Stimulated activated CD8-positive, alpha-beta memory T cell treated with anti-CD3 and anti-CD28 coated beads, Interleukin-12 subunit alpha, Interleukin-12 subunit beta, amount 100 ng/mL, for 4 hours (primary cell): ENCODE measurements at regions not wholly inside any gene's neighbourhood (a gene's known extent, or its start where the extent isn't known, plus 50 kb on each side); places are given as distances from the start of the nearest gene placed in this dataset.
"Not testable (repeated sequence)": the region's sequence is repeated elsewhere in the genome, so short reads cannot be mapped to it uniquely, and the experiment has no call there.

Source experiments
- DNase-seq: peaks from one replicate; pipeline ENCODE4 v3.0.0-alpha.2; 2020; ENCODE audit warnings: low read depth

DNA sequence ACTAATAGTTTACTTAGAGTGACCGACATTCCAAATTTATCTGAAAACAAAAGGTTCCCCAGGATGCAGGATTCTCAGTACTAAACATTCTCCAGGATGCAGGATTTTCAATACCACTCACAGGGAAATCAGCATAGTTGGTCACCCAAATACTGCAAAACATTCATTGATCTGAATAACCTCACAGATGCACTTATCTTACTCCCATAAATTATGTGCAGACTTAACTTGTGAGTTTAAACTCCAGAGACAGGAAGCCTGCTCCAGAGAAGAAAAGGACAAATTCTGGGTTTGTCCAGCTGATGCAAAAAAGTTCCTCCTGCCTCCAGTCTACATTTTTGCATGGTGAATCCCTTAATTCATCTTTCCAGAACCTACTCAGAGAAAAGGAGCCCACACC, 514.2 kb upstream of the TMEM132C start:
- no peak for DNase-seq

DNA sequence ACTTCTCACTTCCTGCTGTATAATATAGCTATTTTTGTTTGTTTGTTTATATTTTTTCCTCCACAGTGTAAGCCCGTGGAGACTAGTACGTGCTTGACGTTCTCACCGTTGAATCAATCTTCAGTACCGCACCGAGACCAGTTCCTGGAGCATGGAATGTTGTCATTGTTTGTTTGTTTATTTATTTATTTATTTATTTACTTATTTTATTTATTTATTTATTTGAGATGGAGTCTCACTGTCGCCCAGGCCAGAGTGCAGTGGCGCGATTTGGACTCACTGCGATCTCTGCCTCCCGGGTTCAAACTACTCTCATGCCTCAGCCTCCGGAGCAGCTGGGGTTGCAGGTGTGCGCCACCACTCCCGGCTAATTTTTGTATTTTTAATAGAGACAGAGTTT, 506.6 kb upstream of the TMEM132C start:
- no peak for DNase-seq

DNA sequence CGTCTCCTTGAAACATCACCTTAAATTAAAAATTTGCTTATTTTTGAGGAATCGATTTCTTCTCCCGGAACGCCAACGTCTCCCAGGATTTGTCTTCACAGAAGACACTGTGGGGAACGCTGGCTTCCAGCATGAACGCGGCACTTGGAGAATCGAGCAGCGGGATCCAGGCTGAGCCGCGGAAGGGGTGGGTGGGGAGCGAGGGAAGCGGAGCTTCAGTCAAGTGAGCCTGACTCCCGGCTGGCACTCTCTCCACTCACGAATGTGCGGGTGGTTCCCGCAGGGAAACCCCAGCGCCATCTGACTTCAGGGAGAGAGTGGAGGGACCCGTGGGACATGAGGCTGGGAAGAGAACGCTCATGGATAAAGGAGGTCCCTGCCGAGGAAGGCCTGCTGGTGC, 506.0 kb upstream of the TMEM132C start:
- DNase-seq: no peak

DNA sequence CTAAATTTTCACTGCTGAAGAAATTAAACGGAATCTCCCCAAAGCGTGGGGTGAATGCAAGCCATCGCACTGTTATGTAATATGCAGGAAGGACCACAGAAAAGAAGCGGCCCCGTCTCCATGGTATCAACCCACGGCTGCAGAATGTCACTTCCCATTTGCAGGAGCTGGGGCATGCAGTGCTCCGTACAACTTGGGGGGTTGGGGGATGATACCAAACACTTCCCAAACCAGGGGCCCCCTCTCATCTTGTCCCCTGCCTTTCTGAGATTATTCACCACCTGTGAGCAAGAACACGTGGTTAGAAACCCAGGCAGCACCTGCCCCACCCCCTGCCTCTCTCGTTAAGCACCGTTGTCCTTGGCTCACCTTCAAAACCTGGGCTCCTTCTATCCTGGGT, 505.1 kb upstream of the TMEM132C start:
- DNase-seq: no peak

DNA sequence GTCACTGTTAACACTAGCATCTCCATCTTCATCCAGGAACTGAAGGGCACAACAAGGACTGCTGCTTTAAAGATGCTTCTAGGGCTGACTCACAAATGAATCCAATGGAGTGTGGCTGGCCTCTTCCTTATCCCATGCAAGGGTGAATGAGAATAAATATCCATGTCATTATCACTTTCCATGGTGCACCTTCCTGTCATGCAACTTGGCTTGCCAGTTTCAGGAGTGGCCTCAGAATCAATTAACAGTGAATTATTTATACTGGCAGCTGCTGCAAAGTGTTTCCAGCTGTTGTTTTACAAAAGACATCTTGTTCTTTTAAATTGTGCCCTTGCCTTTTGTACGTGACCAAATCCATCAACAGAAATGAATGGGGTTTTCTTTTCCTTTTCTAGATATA, 499.3 kb upstream of the TMEM132C start:
- DNase-seq: no peak

DNA sequence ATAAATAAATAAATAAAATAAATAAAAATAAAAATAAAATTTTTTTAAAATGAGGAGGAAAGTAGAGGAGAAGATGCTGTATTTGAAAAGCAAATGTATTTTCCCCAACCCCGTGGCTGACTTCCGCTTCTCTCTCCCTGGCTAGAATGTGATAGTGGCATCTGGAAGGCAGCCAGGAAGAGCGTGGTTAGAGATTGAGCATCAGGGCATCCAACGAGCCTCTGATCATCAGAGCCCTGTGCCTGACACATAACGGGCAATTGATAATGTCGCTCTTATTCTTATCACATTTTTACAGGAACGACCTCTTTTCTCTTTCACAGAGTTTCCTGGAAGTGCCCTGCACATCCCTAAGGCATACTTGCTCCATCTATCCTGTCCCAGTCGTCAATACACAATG, 496.9 kb upstream of the TMEM132C start:
- DNase-seq: no peak

DNA sequence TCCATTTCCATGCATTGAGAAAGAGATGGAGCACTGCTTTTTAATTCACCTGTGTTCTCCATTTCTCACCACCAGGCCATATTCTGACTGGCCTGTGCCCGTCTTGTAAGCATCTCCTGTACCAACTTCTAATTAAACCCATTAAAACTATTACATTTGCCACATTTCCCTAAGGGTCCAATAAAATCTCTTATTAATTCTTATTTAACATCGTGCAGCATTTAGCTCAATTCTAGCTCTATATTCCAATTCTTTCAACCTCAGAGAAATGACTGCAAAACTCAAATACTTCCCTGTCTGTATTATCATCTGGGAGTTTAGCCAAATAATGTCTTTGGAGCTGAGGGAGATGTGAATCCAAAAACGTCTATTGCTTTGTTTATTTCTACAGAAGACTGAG, 495.4 kb upstream of the TMEM132C start:
- DNase-seq: no peak

DNA sequence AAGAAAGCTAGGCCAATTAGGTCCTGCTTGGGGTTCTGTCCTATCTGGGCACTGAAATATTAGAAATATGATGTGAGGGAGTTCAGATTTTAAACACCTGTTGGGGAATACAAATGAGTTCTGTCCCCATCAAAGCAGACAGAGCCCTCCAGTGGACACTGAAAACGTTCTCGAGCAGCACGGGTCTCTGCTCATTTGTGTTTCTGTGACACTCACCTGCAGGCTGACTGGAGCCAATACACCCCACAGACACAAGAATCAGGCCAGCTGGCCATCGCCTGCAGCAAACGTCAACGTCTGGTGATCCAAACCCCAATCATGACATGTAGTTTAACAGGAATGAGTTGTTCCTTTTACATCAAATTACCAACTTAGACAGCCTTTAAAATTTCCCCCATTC, 493.4 kb upstream of the TMEM132C start:
- no peak for DNase-seq

DNA sequence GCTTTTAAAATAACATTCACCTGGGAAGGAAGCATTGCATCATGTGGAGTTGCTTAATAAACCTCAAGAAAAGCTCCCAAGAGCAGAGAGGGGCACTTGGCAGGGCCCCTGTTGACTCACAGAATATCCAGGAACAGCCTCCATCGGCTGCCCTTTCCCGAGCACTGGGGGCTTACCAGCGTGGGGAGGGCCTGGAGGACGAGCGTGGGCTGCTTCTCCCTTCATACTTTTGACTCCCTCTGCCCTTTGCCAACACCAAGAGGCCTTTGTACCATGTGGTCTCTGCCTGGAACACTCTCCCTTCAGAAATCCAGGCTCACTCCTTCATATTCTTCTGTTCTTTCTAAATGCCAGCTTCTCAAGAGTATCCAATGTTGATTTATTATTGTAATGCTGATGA, 492.1 kb upstream of the TMEM132C start:
- no peak for DNase-seq

DNA sequence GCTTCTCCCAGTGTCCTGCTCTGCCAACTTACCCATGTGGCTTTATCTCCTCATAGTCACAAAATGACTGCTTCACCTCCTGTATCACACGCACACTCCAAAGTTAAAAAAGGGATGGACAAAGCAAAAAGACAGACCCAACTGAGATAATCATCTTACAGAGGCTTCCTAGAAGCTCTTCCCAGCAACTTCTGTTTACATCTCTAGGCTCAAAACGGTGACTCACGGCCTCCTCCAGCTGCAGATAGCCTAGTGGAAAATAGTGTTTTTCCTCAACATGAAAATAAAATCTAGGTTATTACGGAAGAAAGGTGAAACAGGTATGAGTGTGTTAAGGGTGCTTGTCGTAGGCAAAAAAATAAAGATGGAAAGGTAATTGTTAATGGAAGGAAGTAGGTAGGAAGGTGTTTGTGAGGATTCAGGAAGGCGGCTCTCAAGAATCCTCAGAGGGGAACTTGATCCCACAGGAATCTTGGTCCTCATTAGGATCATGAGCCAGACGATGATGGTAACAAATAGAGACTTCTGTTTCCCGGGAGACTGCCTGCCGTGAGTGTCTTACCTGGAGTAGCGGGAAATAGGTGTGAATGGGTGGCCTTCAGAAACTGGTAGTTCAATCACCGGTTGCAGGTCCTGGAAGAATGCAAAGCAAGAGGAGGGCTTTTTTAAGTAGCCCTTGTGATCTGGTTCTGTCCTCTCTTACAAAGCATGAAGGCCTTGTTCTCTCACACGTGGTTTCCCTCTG, 487.5 kb upstream of the TMEM132C start:
- DNase-seq: no peak

DNA sequence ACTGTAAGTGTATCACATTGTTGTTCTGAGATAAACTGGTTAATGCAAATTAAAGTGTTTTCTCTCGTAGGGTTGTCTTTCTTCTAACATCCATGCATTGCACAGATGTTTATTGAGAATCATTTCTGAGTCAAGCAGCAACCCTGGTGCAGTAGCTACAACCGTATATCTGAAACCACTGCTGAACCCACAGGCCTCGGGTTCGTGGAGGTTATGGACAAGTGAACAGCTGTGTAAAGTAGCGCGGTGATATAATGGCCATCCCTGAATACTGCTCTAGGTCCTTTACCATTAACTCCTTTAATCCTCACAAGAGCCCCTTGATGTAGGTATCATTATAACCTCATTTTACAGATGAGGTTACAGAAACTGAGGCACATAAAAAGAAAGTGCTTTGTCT, 486.1 kb upstream of the TMEM132C start:
- DNase-seq: no peak

DNA sequence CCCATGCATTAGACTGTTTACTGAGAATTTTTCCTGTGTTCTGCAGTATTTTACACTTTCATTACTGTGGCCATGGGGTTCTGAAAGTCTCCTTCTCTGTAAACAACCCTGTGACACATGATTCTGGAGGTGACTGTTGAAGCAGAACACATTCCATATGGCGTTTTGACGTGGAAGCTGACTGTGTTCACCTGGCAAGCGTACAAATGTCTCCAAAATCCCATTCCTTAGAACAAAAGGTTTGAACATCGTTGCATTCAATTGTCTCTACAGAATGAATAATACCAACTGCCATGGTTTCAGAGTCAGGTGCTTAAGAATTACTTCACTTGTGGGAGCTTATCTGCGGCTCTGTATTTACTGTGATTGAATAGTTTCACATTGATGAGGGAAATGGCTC, 485.6 kb upstream of the TMEM132C start:
- DNase-seq: no peak

DNA sequence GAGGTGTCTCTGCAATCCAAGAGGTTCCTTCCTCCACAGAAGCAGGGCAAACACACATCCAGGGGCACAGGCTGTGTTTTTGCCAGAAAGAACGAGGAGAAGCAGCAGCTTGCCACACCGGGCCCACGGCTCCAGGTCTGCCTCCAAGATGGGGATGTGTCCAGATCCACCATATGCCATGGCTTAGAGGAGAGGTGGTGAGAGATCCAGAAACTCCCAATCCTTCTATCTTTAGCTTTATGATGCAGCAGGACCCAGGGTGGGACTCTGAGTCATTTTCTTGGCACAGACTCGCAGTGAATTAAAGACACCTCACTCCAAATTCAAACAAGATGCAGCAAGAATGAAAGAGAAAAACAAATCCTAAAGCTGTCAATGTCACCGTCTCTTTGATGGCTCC, 481.4 kb upstream of the TMEM132C start:
- no peak for DNase-seq

DNA sequence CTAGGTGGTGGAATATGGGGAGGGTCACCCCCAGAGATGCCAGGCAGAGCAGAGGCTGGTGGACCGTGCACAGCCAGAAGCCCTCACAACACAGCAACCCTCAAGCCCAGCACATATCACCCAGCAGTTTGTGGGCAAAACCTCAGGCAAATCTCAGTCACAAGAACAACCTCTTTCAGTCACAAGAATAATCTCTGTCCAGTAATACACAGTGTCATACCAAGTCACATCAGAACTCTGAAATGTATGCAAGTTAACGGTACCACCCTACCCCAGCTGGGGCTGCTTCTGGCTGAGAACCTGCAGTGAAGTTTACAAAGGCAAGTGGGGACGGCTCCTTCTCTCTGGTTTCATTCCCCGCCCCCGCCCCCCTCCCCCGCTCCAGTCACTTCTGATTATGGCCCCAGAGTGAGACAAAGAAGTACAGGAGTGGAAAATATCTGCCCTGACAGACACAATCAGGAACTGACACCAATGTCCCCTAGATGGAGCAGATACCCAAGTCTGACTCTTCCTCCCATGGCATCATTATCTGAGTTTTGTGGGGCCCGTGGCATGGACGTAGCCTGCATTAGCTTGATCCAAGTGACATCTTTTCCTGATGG, 480.9 kb upstream of the TMEM132C start:
- no peak for DNase-seq

DNA sequence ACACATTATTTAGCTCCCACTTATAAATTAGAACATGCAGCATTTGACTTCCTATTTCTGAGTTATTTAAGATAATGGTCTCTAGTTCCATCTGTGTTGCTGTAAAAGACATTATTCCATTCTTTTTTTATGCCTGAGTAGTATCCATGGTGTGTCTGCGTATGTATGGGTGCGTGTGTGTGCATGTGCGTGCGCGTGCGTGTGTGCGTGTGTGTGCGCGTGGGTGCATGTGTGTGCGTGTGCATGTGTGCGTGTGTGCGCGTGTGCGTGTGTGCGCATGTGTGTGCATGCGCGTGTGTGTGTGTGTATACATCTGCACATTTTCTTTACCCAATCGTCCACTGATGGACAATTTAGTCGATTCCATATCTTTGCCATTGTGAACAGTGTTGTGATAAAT, 479.4 kb upstream of the TMEM132C start:
- DNase-seq: no peak

DNA sequence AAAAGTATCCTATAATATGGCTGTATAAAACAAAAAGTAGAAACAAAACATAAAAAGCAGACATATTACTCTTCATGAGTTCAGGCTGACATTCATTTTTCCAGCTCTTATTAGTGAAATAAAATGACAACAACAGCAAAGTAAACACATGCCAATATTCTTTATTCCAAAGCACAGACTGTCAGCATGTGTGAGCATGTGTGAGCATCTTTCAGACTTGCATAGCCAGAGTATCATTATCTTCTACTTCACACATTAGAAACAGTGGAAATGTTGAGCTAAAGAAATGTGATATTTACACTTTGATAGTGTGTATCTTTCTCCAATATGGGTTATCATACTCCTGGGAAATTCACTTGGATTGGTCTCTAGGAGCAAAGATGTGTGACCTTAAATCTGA, 476.6 kb upstream of the TMEM132C start:
- no peak for DNase-seq

DNA sequence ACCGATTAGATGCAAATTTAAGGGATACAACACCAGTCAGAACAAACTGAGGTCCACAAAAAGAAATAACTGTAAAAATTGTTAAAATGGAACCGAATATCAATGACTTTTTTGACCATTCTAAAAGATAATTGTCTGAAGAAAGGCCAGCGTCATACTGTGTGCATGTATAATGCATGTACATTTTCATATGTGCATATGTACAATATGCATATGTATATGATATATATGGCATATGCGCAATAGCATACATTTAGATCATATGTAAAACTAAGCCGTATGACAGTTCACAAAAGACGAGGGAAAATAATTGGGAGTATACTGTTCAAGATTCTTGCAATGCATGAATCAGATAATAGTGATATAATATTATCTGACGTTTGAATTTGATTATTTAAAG, 475.8 kb upstream of the TMEM132C start:
- no peak for DNase-seq

DNA sequence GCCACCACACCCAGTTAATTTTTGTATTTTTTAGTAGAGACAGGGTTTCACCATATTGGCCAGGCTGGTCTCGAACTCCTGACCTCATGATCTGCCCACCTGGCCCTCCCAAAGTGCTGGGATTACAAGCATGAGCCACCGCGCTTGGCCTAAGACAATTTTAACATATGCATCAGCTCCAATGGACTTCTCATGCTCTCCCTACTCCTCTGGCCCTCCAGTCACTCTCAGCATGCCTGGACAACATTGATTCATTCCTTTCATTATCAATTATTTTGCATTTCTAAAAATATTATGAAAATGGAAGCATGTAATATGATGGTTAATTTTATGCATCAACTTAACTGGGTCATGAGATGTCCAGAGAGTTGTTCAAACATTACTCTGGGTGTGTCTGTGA, 469.1 kb upstream of the TMEM132C start:
- no peak for DNase-seq

DNA sequence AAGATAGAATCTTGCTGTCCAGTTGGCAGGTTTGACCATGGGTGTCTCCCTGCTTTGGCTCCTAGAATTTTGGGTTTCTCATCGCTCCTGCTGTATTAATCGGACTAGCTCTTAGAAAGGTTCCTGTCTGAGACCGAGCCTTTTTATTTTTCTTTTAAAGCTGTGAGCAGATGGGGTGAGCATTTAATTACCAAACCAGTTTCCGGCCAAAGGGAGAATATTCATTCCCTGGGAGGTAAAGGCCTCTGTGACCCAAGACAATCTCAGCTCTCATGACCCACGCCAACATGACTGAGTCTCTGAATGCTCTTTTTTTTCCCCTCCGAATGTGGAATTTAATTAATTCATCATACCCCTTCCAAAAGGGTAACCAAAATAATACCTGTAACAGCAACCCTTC, 464.7 kb upstream of the TMEM132C start:
- DNase-seq: no peak

DNA sequence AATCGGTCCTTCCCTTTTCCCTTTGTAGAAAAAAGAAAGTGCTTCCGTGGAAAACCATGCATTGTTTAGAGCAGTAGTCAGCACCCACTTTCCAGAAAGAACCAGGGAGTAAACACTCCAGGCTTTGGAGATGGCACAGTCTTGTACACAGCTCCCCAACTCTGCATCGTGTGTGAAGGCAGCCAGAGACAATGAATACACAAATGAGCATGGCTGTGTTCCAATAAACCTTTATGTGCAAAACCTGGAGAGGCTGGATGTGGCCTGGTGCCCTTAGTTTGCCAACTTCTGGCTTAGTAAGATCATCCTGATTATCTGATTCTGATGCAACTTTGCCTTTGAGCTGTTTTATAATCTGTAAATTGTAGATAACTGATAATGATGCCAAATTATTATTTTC, 463.4 kb upstream of the TMEM132C start:
- DNase-seq: no peak

DNA sequence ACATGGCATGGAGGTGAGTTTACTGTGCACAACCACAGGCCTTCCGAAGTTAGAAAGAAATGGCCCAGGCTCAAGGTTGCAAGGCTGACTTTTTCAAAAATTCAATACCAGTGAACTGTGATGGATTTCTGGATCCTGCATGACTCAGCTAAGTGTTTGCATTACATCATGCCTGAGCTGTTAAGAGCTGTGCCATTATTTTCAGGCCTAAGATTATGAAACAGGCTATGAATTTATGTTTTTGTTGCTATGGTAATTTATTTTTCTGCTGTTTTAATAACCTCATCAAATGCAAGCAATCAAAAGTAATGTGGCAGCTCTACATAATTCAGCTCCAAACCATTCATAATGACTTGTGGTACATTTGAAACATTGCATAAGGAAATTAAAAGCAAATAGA, 457.7 kb upstream of the TMEM132C start:
- DNase-seq: no peak

DNA sequence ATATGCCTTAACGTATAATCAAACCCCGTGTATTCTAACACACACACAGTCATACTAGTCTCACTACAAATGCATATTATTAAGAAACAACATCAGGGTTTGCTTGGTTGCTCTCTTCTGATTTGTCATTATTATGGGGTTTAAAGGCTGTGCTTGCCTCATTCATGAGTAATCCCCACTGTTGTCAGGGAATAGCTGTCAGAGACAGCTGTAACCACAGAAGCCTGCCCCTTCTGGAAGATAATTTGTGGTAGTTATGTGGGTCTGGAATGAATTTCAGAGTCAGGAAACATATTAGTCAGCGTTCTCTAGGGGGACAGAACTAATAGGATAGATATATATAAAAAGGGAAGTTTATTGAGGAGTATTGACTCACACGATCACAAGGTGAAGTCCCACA, 456.9 kb upstream of the TMEM132C start:
- DNase-seq: no peak

DNA sequence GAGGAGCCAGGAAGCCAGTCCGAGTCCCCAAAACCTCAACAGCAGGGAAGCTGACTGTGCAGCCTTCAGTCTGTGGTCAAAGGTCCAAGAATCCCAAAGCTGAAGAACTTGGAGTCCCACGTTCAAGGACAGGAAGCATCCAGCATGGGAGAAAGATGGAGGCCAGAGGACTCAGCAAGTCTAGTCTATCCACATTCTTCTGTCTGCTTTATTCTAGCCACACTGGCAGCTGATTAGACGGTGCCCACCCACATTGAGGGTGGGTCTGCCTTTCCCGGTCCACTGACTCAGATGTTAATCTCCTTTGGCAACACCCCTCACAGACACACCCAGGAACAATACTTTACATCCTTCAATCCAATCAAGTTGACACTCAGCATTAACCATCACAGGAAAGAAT, 456.5 kb upstream of the TMEM132C start:
- DNase-seq: not testable (repeated sequence)

DNA sequence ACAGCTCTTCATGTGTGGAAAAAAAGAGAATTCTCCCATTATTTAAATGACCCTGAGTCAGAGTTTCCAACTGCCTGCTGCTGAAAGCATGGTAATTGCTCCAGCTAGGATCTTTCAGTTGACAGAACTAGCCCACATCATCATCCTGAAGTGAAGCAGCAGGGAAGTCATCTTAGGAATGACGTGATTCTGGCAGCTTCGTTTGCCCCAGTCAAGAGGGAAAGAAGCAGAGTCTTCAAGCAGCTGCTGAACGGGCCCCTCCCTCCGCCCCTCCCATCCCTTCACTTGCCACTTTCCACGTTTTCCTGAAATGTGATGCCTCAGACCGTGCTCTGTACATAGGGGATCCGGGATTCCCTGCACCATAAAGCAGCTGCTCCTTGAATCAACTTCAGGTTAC, 455.0 kb upstream of the TMEM132C start:
- DNase-seq: no peak
